Hypothalamus (tissue), 51 donors: ENCODE measurements at regions not wholly inside any gene's neighbourhood (a gene's known extent, or its start where the extent isn't known, plus 50 kb on each side); places are given as distances from the start of the nearest gene placed in this dataset.
"Not testable (repeated sequence)": the region's sequence is repeated elsewhere in the genome, so short reads cannot be mapped to it uniquely, and the experiment has no call there.

Experiments
- DNase-seq, 51 donors: peaks; one replicate each; lab custom pipeline; 2025; lab: John Stamatoyannopoulos, UW

DNA sequence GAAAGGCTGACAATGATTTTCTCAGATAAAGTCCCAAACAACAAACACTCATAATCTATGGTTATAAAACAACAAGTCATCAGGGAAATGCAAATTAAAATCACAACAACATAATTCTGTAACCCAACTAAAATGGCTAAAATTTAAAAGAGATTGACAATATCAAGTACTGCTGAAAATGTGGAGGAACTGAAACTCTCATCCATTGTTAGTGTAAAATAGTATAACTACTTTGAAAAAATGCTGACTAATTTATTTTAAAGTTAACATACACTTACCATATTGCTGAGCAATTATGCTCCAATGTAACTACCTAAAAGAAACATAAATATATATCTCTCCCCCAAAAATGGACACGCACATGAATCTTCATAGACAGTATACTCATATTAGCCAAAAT lies 245.9 kb upstream of the SPOPL start:
- no peak for DNase-seq

DNA sequence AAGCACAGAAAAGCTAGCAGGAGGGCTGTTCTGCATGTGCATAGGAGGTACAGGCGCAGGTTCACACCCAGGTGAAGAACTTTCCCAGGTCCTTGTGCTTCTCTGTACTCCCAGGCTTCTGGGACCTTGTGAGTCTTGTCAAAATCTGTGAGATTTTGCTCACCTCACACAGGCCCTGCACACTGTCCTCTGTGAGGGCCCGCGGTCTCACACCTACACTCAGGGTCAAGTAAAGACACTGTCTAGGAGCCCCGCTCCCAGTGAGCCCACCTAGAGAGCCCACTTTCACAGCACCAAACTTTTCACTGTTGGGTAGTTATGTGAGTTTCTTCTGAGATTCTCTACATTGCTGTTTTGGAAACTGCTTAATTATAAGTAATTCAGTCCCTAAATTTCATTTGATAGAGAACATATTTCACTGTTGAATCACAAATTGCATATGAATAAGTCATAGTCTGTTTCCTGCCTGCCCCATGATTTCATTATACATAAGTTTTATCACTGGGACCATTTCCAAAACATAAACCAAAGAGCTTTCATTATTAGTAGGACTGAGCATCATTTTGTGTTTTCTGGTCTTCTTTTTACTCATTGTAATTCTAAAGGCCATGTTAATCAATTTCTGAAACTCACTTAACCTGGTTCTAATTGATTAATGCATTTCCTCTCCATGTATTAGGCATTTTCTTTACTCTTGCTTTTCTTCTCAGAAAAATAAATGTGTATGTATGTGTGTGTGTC lies 234.2 kb upstream of the SPOPL start:
- no peak for DNase-seq

DNA sequence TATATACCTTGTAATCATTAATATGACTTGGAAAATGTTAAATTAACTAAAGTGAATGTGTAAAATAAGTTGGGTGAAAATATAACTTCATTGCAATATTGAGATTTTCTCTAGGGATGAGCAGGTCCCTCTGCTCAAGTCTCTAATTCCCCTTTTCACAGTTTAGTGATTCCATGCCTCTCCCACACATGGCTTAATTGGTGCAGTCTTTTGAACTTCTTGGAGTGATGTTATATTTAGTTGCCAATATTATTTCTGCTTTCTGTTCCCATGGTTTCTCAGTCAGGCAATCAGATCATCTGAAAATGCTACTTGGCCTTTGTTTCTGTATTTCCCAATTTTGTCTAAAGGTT lies 233.7 kb upstream of the SPOPL start:
- DNase-seq: no peak

DNA sequence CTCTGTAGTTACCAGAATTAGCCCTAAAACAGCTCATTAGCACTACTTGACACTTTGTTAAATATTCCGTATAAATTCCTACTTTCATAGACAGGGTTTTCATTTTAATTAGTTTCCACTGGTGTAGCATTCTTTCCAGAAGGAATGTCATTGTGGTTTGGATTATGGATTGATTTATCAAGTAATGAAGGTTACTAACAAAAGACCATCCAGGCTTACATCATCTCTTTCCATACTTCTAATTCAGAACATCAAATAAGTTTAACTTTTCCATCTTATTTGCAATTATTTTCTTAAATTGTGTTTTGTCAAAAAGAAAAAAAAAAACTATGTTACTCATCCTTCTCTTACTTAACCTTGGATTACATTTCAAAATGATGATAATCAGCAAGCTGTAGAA lies 231.8 kb upstream of the SPOPL start:
- no peak for DNase-seq

DNA sequence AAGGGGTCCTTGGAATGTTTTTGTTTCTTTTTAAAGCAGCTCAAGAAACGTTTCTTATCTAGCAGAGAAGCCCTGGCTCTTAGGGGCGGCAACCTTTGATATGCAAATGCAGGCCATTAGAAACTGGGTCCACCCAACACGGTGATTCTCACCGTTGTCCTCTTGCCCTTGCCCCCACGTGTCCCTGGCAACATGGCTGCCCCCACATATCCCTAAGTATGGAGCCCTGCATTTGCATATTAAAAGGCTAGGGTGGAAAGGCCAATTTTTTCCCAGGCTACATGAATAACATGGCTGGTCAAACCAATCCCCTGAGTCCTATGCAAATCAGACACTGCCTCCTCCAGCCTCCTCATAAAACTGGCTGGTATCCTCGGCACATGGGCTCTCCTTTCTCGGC lies 230.1 kb upstream of the SPOPL start:
- DNase-seq: no peak

DNA sequence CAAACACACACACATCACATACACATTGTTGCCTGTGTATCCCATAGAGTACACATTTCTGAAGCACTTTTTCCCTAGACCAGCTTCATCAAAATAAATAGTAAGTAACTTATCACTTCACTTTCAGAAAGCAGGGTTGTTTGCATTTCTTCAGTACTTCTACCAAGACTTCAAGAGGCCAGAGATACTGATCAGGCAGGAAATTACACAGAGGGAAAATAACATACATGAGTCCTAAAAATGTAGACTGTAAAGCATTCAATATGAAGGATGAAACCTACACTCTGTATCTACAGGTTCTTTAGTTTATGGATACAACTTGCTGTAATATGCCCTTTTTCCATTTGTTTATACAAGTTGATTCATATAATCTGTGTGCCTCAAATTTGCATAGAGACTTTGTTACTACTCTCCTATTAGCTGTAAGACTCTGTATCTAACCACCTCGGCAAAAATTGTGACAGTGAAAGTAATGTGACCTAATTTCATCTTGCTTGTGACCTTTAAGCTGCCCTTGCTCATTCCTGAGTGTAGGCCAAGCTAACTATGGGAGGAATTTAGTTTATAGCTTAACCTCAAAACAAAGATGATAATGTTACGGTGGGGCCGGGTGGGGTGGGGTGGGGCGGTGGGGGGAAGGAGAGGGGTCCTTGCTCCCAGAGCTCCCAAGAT lies 228.9 kb upstream of the SPOPL start:
- no peak for DNase-seq

DNA sequence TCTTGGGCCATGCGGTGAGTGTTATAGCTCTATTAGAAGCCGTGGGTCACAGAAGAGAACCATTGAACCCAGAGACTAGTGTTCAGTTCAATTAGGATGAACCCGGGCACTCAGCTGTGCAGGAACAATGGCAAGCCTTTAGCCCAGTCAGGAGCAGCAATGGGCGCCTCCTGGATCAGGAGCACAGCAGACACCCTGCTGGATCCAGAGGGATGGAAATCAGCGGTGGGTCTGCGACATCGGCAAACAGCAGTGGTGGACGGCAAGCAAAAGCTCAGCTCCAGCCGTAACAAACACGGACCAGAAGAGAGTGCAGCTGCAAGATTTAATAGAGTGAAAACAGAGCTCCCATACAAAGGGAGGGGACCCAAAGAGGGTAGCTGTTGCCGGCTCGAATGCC lies 228.3 kb upstream of the SPOPL start:
- DNase-seq: not testable (repeated sequence)

DNA sequence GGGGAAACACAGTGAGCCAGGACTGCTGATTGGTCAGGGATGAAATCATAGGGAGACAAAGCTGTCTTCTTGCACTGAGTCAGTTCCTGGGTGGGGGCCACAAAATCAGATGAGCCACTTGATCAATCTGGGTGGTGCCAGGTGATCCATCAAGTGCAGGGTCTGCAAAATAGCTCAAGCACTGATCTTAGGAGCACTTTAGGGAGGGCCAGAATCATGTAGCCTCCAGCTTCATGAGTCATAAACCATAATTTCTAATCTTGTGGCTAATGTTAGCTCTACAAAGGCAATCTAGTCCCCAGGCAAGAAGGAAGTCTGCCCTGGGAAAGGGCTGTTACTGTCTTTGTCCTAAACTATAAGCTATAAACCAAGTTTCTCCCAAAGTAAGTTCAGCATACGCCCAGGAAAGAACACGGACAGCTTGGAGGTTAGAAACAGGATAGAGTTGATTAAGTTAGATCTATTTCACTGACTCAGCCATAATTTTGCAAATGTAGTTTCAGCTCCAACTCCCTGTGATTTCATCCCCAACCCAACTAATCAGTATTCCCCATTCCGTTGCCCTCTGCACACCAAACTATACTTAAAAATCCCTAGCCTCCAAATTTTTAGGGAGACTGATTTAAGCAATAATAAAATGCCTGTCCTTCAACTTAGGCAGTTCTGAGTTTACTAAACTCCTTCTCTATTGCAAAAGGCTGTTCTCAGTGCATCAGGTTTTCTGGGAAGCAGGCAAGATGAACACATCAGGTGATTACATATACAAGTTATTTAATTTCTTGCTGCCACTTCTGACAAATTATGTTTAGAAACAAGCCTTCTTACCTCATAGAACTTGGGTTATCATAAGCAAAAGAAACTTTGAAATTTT lies 226.9 kb upstream of the SPOPL start:
- no peak for DNase-seq

DNA sequence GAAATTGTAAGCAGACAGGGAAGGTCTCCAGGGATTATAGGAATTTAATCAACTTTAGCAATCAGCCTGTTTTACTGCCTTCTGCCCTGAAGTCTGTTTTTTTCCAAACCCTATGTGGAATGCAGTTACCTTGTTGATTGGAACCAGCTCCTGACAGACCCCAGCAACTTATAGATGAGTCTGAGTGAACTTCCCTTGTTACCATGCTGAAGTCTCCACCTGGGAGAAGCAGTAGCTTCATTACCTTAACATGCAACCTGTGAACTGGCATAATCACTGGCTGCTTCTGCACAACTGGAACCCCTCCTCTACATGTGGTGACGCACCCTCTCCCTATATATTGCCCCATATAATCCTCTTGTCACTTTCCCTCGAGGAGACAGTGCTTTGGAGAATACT lies 226.3 kb upstream of the SPOPL start:
- DNase-seq: no peak

DNA sequence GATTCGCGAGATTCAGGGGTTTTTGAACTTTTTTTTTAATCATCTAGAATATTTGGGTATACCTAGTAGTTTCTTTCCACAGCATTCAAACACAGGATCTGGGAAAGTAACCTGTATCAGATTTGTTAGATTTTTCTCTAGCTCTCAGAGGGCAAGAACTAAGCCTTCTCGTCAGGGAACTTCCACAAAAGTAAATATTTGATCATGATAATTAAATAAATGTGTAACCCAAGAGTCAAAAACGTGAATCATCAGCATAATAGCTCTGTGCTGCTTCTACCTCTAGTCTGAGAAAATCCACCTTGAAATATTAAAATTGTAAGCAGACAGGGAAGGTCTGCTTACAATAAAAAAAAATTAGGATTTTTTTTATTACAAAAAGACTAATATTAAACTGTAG lies 225.7 kb upstream of the SPOPL start:
- DNase-seq: no peak

DNA sequence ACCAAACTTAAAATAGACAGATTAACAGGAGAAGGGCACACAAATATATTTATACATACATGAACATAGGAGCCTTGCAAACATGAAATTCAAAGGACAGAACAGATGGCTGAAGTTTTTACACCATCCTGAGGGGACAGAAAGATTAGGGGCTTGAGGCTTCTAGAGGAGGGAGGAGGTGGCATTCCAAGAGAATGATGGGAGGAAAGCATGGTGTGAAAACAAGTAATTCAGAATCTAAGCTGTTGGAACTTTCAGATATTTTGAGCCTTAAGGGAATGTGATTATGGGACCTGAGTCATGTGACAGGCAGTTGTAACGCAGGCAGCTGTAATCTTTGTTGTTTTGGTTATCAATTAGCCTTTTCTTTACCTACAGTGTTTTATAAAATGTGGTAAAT lies 225.2 kb upstream of the SPOPL start:
- no peak for DNase-seq

DNA sequence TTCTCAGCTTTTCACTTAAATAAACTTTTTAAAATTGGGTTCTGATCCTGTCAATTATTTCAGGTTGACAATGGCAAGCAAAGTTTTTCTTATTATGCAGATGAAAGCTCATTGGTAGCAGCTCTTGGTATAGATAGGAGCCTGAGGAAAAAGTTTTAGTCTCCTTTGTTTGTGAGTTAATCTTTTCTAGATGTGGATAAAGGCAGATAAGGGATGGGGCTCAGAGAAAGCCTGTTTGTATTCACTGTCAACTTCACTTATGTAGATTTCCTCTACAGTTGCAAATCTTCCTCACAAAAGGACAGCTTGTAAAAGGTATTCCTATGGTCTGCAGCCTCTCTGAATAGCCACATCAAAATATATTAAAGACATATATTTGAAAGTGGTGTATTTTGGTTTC lies 224.5 kb upstream of the SPOPL start:
- DNase-seq: no peak

DNA sequence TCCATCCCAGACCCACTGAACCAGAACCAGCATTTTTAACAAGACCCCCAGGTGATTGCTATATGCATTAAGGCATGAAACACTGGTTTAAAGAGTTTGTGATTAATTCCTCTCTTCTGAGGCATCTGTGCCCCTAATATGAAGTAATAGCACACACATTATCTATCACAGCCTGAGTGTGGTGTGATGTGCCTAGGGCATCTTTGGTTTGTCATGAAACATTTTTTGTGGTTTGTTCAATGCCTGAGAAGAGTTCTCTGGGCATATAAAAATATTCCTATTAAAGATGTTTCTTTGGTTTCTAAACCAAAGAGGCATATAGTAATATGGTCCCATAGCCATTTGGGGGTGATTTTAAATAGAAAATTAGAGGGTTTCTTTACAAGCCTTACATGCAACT lies 221.7 kb upstream of the SPOPL start:
- DNase-seq: no peak

DNA sequence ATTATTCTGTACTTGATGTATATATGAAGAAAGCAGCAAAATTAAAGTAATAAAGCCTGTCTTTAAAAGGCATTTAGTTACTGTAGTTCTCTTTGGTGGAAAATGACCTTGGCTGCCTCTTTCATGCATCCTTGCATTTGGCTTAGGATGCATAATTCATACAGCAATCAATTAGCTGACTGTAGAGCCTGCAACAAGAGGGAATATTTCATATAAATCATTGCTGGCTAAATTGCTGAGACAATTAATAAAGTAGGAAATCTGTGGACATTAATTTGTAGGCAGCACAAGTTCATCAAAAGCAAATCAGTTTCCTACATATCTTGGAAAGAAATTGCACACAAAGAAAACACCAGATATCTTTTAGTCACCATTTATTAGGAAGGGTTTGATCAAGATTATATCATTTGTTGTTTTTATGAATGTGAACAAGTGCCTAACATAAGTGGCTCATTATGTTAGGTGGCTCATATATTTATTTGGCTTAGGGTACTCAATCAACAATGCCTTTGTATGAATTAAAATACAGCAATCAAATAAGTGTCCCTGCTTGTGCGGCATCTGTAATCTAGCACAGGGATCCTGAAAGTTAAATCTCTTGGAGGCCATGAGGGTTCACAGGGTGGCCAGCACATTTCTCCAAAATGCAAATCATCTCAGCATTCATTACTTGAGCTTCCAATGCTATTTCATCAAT lies 220.4 kb upstream of the SPOPL start:
- DNase-seq: no peak

DNA sequence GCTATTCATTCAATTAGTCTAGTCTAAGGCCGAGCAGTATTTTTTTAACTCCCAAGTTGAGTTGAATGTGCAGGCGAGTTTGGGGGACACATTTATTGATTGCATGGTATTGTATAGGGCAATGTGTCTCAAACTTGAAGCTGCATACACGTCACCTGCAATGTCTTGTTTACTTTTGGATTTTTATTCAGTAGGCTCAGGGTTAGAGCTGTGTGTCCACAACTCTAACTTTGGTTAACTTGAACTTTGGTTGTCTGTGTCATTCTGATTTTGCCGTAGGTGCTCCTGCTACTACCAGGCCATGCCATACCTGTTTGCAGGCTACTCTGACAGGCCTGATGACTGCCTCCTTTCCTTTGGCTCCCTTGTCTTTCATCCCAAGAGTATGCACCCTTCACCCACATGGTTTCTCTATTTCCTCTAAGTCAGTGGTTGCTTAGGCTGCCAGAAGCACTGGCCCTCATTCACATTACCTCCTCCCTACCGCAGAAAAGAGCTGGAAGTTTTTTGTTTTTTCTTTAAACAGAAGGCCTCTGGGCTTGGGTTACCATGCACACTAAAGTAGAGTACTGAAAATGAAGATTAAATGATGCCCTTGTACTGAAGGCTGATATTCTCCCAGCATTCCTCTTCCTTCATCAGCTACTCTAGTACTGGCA lies 219.4 kb upstream of the SPOPL start:
- DNase-seq: no peak

DNA sequence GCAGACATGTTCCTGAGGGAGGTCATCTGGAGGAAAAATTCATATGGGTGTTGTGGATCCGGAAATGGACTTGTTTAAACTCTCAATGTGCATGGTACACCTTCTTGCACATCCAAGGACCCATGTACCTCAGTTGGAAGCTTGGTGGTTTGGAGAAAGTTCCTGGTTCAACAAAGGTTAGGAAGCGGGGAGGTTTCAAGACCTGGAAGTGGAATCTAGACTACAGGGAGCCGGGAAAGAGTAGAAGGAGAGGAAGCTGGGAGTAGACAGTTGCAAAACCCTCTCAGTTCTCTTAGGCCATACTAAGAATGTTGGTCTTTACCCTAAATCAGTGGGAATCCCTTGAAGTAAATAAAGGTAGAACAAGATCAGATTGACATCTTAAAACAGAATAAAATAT lies 209.8 kb upstream of the SPOPL start:
- DNase-seq: no peak

DNA sequence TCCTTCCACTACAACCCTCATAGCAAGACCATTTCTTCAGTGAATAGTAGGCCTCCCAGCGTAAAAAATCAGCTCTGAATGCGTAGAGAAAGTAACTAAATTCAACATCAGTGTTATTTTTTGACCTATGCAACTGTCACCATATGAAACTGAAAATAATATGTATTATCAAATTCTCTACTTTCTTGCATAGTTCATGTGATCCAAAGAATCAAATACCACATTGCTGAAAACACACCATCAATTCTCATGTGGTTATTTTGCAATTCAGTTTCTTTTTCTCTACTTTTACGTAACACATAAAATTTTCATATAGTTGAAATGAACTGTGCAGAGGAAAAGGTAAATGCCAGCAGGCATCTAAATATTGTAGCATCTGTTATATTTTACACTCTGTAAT lies 208.5 kb upstream of the SPOPL start:
- DNase-seq: no peak

DNA sequence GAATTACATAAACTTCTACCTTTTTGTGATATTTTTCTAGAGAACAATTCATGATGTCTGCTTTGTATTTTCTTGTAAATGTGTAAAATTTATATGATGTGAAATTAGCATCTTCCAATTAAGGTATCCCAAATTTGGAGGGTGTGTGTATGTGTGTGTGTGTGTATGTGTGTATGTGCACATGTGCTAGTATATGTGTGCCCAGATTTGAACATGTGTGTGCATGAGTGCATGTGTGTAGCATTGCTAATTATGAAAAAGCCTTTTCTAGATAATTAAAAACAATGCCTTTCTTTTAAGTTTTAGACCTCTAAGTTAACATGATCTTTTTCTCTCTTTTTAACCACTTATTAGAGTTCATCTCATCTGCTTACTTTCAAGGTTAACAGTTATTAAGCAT lies 208.0 kb upstream of the SPOPL start:
- DNase-seq: no peak

DNA sequence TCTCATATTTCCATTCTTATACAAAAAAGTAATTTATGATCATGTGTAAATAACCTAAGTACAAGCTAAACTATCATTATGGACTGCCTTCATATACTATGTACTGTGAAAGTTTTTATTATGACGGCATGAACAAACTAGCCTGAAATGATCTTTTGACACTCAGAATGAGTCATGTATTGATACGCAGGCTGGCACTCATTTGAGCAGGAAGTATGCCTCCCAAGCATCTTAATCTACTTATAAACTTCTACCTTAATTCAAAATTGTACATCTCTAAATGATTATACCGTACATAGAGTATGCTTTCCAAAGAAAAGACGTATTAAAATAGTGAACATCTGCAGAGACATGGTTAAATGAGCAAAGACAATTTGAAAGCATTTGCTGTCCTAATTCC lies 207.1 kb upstream of the SPOPL start:
- DNase-seq: no peak

DNA sequence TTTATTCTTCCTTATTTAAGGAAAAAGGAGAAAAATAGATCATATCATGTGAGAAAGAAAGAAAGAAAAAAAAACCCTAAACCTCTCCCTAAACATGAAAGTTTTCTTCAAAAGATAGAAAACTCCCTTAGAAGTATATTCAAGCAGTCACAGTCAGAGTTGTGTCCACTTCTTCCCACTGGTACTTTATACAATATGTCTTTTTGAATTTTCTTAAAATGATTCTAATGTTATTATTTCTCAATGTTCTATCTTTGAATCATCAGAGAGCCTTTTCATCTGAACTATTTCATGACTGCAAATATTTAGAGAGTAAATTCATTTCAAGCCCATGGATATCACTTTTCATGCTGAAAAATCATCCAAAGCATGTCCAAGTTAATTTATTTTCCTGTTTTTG lies 205.2 kb upstream of the SPOPL start:
- DNase-seq: no peak
